ENCODE measurements at regions not wholly inside any gene's neighbourhood (a gene's known extent, or its start where the extent isn't known, plus 50 kb on each side); places are given as distances from the start of the nearest gene placed in this dataset.

DNA sequence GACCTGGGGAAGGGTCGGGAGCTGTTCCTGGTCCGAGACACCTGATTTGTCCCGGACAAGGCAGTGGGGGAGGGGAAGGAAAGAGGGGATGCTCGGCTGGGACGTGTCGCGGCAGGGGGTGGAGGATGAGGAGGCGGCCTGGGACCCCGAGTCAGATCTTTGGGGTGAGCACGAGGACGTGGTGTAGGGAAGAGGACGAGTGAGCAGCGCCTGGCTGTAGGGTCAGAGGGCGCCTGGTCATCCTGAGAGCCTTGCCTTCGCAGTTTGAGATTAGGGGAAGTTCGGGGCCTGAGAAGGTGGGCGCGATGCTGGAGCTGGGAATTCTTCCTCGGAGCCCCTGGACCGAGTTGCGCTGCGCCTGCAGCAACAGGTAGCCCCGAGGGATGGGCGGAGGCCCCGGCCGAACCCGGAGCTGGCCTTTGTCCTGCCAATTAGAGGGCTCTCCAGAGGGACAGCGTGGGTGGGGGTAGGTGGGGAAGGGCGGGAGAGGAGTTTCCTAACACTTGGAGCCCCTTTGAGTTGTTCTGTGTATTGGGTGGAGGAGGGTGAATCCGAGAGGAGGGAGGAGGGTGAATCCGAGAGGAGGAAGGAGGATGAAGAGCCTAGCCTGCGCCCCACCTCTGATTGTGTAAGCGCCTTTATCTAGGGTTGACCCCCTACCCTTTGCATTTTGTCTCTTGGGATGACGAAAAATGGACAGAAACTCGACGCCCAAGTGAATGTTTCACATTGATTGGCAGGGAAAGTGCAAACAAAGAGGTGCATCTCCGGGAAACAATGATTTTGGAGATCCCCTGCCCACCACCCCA, 72.0 kb downstream of the SOX4 start:
- no peaks in the 10 kb centered on the region for H3K9me3 ChIP-seq (ENCODE audit: control insufficient read depth, insufficient read depth, low read depth, low read length)
- intact Hi-C loops (cut with micrococcal nuclease; ENCODE audit: unreplicated experiment): no loop called here
- DNase-seq (ENCODE audit: low read depth, low spot score): no peak
- in situ Hi-C loops (cut with HindIII; ENCODE audit: low pct_unique_long_range_greater_than_20kb, low sequenced_read_pairs): no loop called here
- no peaks in the 10 kb centered on the region for H3K36me3 ChIP-seq (ENCODE audit: control insufficient read depth, insufficient read depth, low read length)
- ChIA-PET POLR2A (no interaction called here), CTCF (no interaction called here)
- peak overlapping the region; percentile 59 to 78 for H3K4me3 ChIP-seq (ENCODE audit: low read depth in 2 of 2, low read length in 2 of 2)
- H3K27ac ChIP-seq (ENCODE audit: low read length): peak overlapping the region; percentile 20; the same call in 1 of the 2 replicates
- 0 out of 2 replicates have a peak, but pooled peaks have one; percentile 28 for ATAC-seq
- no peak for TF ChIP-seq SIN3A (IDR thresholded peaks at IDR 0.05; ENCODE audit: borderline replicate concordance, insufficient read depth, low read depth, low read length)
- H3K4me1 ChIP-seq (ENCODE audit: control insufficient read depth, insufficient read depth, low read length): no peaks in the 10 kb centered on the region; the same call in none of the 2 replicates
- BruUV-seq (replicated peaks): no TSS peak
- H3K27me3 ChIP-seq (ENCODE audit: control insufficient read depth, insufficient read depth, low read length): no peaks in the 10 kb centered on the region

DNA sequence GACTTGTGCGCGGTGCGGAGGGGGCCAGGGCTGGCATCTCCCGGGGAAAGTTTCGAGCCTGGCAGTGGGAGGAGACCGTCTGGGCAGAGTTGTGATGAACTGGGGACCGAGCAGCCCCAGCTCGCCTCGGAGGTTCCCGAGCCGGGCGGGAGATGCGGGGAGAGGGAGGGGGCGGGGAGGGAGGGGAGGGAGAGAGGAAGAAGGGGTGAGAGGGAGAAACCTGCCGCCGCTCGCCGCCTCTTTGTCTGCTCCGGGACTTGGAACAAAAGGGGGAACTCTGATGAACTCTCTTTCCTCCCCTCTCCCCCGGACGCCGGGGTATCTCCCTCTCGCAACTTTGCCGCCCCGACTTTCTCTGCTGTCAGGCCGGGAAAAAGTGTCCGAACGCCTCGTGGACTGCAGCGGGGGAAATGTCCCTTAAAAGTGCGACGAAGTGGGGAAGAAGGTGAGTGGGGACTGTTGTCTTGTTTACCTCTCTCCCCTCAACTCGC, 72.7 kb downstream of the SOX4 start:
- POLR2A ChIA-PET: no interaction called here

More for the DNA sequence above, 72.7 kb downstream of the SOX4 start:
- CTCF ChIA-PET: no interaction called here
- TF ChIP-seq, protein P1, sequence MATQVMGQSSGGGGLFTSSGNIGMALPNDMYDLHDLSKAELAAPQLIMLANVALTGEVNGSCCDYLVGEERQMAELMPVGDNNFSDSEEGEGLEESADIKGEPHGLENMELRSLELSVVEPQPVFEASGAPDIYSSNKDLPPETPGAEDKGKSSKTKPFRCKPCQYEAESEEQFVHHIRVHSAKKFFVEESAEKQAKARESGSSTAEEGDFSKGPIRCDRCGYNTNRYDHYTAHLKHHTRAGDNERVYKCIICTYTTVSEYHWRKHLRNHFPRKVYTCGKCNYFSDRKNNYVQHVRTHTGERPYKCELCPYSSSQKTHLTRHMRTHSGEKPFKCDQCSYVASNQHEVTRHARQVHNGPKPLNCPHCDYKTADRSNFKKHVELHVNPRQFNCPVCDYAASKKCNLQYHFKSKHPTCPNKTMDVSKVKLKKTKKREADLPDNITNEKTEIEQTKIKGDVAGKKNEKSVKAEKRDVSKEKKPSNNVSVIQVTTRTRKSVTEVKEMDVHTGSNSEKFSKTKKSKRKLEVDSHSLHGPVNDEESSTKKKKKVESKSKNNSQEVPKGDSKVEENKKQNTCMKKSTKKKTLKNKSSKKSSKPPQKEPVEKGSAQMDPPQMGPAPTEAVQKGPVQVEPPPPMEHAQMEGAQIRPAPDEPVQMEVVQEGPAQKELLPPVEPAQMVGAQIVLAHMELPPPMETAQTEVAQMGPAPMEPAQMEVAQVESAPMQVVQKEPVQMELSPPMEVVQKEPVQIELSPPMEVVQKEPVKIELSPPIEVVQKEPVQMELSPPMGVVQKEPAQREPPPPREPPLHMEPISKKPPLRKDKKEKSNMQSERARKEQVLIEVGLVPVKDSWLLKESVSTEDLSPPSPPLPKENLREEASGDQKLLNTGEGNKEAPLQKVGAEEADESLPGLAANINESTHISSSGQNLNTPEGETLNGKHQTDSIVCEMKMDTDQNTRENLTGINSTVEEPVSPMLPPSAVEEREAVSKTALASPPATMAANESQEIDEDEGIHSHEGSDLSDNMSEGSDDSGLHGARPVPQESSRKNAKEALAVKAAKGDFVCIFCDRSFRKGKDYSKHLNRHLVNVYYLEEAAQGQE (IDR thresholded peaks at IDR 0.05; ENCODE audit: insufficient read depth in 1 of 2, low read depth in 2 of 2, low read length in 1 of 2): no peak
- no peak for TF ChIP-seq POLR2AphosphoS5 (IDR thresholded peaks at IDR 0.05; ENCODE audit: low read depth, low read length)
- TF ChIP-seq, protein P2, sequence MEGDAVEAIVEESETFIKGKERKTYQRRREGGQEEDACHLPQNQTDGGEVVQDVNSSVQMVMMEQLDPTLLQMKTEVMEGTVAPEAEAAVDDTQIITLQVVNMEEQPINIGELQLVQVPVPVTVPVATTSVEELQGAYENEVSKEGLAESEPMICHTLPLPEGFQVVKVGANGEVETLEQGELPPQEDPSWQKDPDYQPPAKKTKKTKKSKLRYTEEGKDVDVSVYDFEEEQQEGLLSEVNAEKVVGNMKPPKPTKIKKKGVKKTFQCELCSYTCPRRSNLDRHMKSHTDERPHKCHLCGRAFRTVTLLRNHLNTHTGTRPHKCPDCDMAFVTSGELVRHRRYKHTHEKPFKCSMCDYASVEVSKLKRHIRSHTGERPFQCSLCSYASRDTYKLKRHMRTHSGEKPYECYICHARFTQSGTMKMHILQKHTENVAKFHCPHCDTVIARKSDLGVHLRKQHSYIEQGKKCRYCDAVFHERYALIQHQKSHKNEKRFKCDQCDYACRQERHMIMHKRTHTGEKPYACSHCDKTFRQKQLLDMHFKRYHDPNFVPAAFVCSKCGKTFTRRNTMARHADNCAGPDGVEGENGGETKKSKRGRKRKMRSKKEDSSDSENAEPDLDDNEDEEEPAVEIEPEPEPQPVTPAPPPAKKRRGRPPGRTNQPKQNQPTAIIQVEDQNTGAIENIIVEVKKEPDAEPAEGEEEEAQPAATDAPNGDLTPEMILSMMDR (IDR thresholded peaks at IDR 0.05): no peak
- TF ChIP-seq TCF7L2 (IDR thresholded peaks at IDR 0.05; ENCODE audit: low read depth, low read length): no peak
- TF ChIP-seq SIN3A (IDR thresholded peaks at IDR 0.05; ENCODE audit: borderline replicate concordance, insufficient read depth, low read depth, low read length): no peak
- H3K9me3 ChIP-seq (ENCODE audit: control insufficient read depth, insufficient read depth, low read depth, low read length): no peaks in the 10 kb centered on the region
- no TSS peak for BruUV-seq (replicated peaks)
- intact Hi-C loops (cut with micrococcal nuclease; ENCODE audit: unreplicated experiment) (no loop called here), in situ Hi-C loops (cut with HindIII; ENCODE audit: low pct_unique_long_range_greater_than_20kb, low sequenced_read_pairs) (no loop called here)
- ATAC-seq (peak; percentile 71), DNase-seq (ENCODE audit: low read depth, low spot score) (no peak)
- no peaks in the 10 kb centered on the region for H3K27me3 ChIP-seq (ENCODE audit: control insufficient read depth, insufficient read depth, low read length)
- no peaks in the 10 kb centered on the region; the same call in none of the 2 replicates for H3K4me1 ChIP-seq (ENCODE audit: control insufficient read depth, insufficient read depth, low read length)
- no peaks in the 10 kb centered on the region for H3K36me3 ChIP-seq (ENCODE audit: control insufficient read depth, insufficient read depth, low read length)
- H3K27ac ChIP-seq (ENCODE audit: low read length): peak overlapping the region; percentile 79
- H3K4me3 ChIP-seq (ENCODE audit: low read depth in 2 of 2, low read length in 2 of 2): peak overlapping the region; percentile 59 to 78
